MCF 10A (cell line): ENCODE measurements at regions not wholly inside any gene's neighbourhood (a gene's known extent, or its start where the extent isn't known, plus 50 kb on each side); places are given as distances from the start of the nearest gene placed in this dataset.

Experiments
- BruUV-seq: library from RNA; stranded (reverse); fragments of 400-500 nt; replicated peaks from 2 replicates; lab custom pipeline; 2021; lab: Mats Ljungman, UMichigan
- CTCF ChIA-PET: fragments of 300-600 bp; sonication (Branson Sonifier 250); formaldehyde crosslinking; extraction: SDS; loops from one replicate; lab custom pipeline; 2021; ENCODE audit warnings: antibody characterized with exemption, inconsistent platforms; lab: Yijun Ruan, JAX
- POLR2A ChIA-PET: fragments of 300-600, 350-650 bp; sonication (Branson Sonifier 250); formaldehyde crosslinking; extraction: SDS; loops from one replicate; lab custom pipeline; 2020; ENCODE audit warnings: antibody characterized with exemption, inconsistent platforms; lab: Yijun Ruan, JAX
- DNase-seq: peaks from one replicate; pipeline ENCODE4 v3.0.0-alpha.2; 2018; ENCODE audit not compliant: unreplicated experiment
- H3K27ac Mint-ChIP-seq: one replicate; pipeline ENCODE4 v1.8.0; 2022; ENCODE audit warnings: mild to moderate bottlenecking, low read depth, mixed read lengths; ENCODE audit not compliant: unreplicated experiment
- H3K27me3 Mint-ChIP-seq: one replicate; pipeline ENCODE4 v1.8.0; 2022; ENCODE audit warnings: mixed read lengths; ENCODE audit not compliant: insufficient read depth, unreplicated experiment
- H3K36me3 Mint-ChIP-seq: one replicate; pipeline ENCODE4 v1.8.0; 2022; ENCODE audit warnings: mild to moderate bottlenecking, moderate library complexity, mixed read lengths; ENCODE audit not compliant: insufficient read depth, unreplicated experiment
- H3K4me1 Mint-ChIP-seq: one replicate; pipeline ENCODE4 v1.8.0; 2022; ENCODE audit warnings: mixed read lengths; ENCODE audit not compliant: insufficient read depth, unreplicated experiment
- H3K4me3 Mint-ChIP-seq: one replicate; pipeline ENCODE4 v1.8.0; 2022; ENCODE audit warnings: mild to moderate bottlenecking, moderate library complexity, mixed read lengths; ENCODE audit not compliant: unreplicated experiment
- H3K9me3 Mint-ChIP-seq: one replicate; pipeline ENCODE4 v1.8.0; 2022; ENCODE audit warnings: mixed read lengths; ENCODE audit not compliant: unreplicated experiment
- intact Hi-C: fragments of 100-400 bp; cut with micrococcal nuclease; formaldehyde crosslinking; loops from 2 replicates; pipeline ENCODE4 v1.14.1; 2022
- TF ChIP-seq, protein P1 (sequence below): fragments of 200-600 bp; IDR thresholded peaks from one replicate; pipeline ENCODE4 v1.8.0; 2022; ENCODE audit warnings: antibody characterized with exemption, mild to moderate bottlenecking; ENCODE audit not compliant: unreplicated experiment

- BruUV-seq: no TSS peak
- Mint-ChIP-seq H3K4me3 (no peak overlapping the region), H3K9me3 (no peaks in the 10 kb centered on the region), H3K4me1 (no peaks in the 10 kb centered on the region), H3K27ac (no peak overlapping the region), H3K36me3 (no peaks in the 10 kb centered on the region), H3K27me3 (peaks cover 13% of the 10 kb centered on the region)
- CTCF ChIA-PET: interaction anchor here (0.6 kb wide), 1 partner anchor 1046 kb away, joined by 4 read pairs; no protein-coding TSS in a partner anchor
- no peak for DNase-seq
- TF ChIP-seq, protein P1, sequence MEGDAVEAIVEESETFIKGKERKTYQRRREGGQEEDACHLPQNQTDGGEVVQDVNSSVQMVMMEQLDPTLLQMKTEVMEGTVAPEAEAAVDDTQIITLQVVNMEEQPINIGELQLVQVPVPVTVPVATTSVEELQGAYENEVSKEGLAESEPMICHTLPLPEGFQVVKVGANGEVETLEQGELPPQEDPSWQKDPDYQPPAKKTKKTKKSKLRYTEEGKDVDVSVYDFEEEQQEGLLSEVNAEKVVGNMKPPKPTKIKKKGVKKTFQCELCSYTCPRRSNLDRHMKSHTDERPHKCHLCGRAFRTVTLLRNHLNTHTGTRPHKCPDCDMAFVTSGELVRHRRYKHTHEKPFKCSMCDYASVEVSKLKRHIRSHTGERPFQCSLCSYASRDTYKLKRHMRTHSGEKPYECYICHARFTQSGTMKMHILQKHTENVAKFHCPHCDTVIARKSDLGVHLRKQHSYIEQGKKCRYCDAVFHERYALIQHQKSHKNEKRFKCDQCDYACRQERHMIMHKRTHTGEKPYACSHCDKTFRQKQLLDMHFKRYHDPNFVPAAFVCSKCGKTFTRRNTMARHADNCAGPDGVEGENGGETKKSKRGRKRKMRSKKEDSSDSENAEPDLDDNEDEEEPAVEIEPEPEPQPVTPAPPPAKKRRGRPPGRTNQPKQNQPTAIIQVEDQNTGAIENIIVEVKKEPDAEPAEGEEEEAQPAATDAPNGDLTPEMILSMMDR: no peak
- POLR2A ChIA-PET: no interaction called here
- intact Hi-C loops: no loop called here
Observed at GRCh38 chr11:22927793-22928192, 67.5 kb upstream of the CCDC179 start.

GRCh38 chr11:22928207-22928917 is 68.1 kb upstream of the CCDC179 start:
- ChIA-PET CTCF (interaction anchor here (0.6 to 0.7 kb wide), 5 partner anchors 10 to 1638 kb away, joined by 3 to 4 read pairs (median 3); no protein-coding TSS in a partner anchor), POLR2A (interaction anchor here (0.9 kb wide), 1 partner anchor 11 kb away, joined by 4 read pairs; no protein-coding TSS in a partner anchor)
- H3K9me3 Mint-ChIP-seq: no peaks in the 10 kb centered on the region
- DNase-seq: peak; percentile 4
- H3K36me3 Mint-ChIP-seq: no peaks in the 10 kb centered on the region
- H3K27me3 Mint-ChIP-seq: peaks cover 7% of the 10 kb centered on the region
- TF ChIP-seq, protein P1: no peak
- H3K27ac Mint-ChIP-seq: no peak overlapping the region
- no TSS peak for BruUV-seq
- H3K4me3 Mint-ChIP-seq: no peak overlapping the region
- H3K4me1 Mint-ChIP-seq: no peaks in the 10 kb centered on the region
- intact Hi-C loops: no loop called here

GRCh38 chr11:22930816-22931594 is 70.7 kb upstream of the CCDC179 start:
- intact Hi-C loops: no loop called here
- POLR2A ChIA-PET: no interaction called here

More at GRCh38 chr11:22930816-22931594, 70.7 kb upstream of the CCDC179 start:
- Mint-ChIP-seq H3K27ac (no peak overlapping the region), H3K4me1 (no peaks in the 10 kb centered on the region), H3K9me3 (no peaks in the 10 kb centered on the region), H3K36me3 (no peaks in the 10 kb centered on the region), H3K4me3 (no peak overlapping the region), H3K27me3 (no peaks in the 10 kb centered on the region)
- TF ChIP-seq, protein P1: no peak
- no peak for DNase-seq
- CTCF ChIA-PET: interaction anchor here (0.9 kb wide), 1 partner anchor 10 kb away, joined by 3 read pairs; no protein-coding TSS in a partner anchor
- BruUV-seq: no TSS peak
